ENCODE measurements at regions not wholly inside any gene's neighbourhood (a gene's known extent, or its start where the extent isn't known, plus 50 kb on each side); places are given as distances from the start of the nearest gene placed in this dataset.

GRCh38 chr5:84718377-84718776, 333.7 kb upstream of the EDIL3 start:
- TF ChIP-seq POLR2AphosphoS5 (IDR thresholded peaks at IDR 0.05; ENCODE audit: low read length) (no peak), BCLAF1 (IDR thresholded peaks at IDR 0.05) (no peak)
